Epithelial cell of proximal tubule (primary cell): ENCODE measurements at regions not wholly inside any gene's neighbourhood (a gene's known extent, or its start where the extent isn't known, plus 50 kb on each side); places are given as distances from the start of the nearest gene placed in this dataset.
"Not testable (repeated sequence)": the region's sequence is repeated elsewhere in the genome, so short reads cannot be mapped to it uniquely, and the experiment has no call there.

Experiments
- DNase-seq: peaks from one replicate; pipeline ENCODE4 v3.0.0-alpha.2; 2011; ENCODE audit warnings: low read depth
- H3K4me3 ChIP-seq: 2 replicates; pipeline ENCODE4 v1.5.1; 2011; ENCODE audit warnings: low read depth, mild to moderate bottlenecking, low read length
- TF ChIP-seq, protein P1 (sequence below): conservative IDR thresholded peaks from 2 replicates; pipeline ENCODE4 v1.5.1; 2012; ENCODE audit warnings: low read depth, mild to moderate bottlenecking, low read length

DNA sequence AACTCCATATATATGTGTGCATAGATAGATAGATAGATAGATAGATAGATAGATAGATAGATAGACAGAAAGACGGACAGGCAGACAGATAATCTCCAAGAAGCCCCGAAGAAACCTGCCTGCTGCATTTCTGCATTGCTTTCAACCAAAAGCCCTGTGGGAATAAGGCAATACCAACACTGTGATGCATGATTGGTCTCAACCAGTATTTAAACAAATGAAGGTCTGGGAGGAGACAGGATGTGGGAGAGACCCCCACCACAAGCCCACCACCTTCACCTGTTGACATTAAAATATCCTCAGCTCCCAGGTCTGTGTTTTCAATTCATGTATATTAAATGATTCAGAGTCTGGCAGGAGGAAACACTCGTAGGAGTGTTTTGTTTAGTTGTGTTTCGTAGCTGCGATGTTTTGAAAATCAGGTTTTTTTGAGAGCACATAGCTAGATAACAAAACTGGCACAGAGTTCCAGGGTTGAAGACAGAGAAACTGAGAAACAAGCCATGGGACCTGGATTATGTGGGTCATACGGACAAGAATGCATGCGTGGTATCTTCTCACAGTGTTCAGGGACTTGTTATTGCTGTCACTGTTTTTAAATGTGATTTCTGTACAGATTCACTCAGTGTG is 200.7 kb upstream of the AHR start:
- no peak for DNase-seq
- no peak overlapping the region for H3K4me3 ChIP-seq
- TF ChIP-seq, protein P1, sequence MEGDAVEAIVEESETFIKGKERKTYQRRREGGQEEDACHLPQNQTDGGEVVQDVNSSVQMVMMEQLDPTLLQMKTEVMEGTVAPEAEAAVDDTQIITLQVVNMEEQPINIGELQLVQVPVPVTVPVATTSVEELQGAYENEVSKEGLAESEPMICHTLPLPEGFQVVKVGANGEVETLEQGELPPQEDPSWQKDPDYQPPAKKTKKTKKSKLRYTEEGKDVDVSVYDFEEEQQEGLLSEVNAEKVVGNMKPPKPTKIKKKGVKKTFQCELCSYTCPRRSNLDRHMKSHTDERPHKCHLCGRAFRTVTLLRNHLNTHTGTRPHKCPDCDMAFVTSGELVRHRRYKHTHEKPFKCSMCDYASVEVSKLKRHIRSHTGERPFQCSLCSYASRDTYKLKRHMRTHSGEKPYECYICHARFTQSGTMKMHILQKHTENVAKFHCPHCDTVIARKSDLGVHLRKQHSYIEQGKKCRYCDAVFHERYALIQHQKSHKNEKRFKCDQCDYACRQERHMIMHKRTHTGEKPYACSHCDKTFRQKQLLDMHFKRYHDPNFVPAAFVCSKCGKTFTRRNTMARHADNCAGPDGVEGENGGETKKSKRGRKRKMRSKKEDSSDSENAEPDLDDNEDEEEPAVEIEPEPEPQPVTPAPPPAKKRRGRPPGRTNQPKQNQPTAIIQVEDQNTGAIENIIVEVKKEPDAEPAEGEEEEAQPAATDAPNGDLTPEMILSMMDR = no peak

DNA sequence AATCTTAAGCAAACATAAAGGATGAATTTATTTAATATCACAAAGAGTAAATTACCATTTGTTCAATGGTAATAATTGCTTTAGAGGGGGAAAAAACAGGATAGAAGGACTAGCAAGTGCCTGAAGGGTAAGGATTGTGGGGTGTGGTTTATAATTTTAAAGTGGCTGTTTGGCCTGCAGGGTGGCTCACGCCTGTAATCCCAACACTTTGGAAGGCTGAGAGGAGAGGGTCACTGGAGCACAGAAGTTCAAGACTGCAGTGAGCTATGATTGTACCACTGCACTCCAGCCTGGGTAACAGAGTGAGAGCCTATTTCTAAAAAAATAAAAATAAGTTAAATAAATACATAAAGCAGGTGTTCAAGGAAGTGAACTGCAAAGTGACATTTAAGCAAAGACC is 199.9 kb upstream of the AHR start:
- TF ChIP-seq, protein P1 = no peak
- DNase-seq = no peak
- no peak overlapping the region for H3K4me3 ChIP-seq

DNA sequence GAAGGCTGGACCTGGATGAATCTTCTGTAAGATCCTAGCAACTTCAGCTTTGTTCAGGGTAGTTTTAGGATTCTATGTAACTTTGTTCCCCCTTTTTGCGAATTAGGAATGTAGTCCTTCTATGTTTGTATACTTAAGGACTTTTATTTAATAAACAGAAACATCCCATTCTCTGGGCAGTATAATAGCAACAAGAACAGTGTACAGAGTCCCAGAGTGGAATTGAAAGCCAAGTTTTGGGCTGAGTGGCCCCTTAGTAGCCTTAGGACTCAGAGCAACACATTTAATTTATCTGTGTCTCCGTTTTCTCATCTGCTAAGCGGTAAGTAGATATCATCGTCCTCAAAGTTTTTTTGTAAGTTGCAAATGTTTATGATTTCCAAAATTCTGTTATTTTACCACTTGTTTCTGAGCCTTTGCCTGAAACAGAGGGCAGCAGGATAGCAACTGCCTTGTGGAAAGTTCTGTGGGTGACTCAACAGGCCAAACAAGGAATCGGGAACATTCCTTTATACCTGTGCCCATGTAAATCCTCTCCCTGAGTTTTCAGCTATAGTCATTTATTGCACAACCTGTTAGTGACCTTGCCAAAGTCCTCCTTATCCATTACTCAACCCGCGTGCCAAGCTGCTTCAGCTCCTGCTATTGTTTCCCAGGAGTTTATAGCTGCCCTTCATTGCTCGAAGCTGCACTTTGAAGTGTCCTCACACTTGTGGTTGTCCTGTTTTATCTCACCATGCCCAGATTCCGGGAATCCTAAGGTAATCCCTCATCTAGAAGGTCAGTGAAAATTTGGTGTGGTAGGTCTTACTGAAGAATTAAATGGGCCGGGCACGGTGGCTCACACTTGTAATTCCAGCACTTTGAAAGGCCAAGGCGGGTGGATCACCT is 199.1 kb upstream of the AHR start:
- DNase-seq = peak; percentile 72
- H3K4me3 ChIP-seq = no peak overlapping the region
- TF ChIP-seq, protein P1 = no peak

DNA sequence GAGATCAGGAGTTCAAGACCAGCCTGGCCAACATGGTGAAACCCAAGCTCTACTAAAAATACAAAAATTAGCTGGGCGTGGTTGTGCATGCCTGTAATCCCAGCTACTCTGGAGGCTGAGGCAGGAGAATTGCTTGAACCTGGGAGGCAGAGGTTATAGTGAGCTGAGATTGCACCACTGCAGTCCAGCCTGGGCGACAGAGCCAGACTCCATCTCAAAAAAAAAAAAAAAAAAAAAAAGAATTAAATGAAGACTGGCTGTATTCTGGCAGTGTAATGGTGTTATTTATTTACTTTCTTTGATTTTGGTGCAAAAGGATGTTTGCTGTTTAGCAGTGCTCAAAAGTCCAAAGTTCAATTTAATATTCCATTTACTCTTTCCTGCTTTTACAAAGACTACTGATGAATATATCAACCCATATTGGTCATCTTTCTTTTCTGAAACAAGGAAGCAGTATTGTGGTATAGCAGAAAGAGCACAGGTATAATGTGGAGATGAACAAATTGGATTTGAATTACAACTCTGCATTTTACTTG is 198.4 kb upstream of the AHR start:
- H3K4me3 ChIP-seq, DNase-seq: not testable (repeated sequence)

DNA sequence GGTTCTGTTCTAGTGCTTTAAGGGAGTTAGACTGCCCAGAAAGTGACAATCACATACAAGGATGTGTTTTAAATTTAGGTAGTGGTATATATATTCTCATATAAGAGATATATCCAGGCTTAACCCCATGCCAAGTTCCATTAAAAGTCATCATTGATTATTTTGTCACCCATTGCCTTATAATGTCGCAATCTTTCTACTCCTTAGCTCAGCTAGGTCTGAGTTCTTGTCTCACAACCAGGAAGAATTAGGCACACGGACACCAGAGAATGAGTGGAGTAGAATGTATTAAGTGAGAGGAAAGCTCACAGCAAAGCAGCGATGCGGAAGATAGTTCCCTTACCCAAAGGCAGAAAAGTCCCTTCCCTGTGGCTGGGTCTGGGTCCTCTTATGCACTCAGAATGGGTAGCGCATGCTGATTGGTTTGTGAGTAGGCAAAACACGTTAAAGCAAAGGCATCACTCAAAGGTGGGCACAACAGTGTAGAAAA is 197.2 kb upstream of the AHR start:
- DNase-seq = no peak
- no peak overlapping the region for H3K4me3 ChIP-seq
- TF ChIP-seq, protein P1 = no peak

DNA sequence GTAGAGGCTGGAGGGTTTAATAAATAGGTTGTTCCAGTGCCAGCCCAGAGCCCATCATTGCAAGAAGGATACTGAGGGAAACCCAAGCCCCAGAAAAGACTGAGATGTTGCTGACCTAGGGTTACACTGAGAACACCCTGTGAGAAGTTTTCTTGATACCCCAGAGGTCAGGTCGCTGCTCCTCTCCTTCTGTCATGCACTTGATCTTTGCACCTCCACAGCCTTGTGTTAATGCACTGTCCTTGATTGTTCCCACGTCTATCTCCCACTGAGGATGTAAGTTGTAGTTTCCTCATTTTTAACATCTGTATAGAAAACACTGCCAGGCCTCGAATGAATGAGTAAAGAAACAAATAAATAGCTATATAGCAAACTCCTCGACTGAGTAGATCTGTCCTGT is 195.3 kb upstream of the AHR start:
- DNase-seq = no peak
- H3K4me3 ChIP-seq = no peak overlapping the region
- TF ChIP-seq, protein P1 = no peak

DNA sequence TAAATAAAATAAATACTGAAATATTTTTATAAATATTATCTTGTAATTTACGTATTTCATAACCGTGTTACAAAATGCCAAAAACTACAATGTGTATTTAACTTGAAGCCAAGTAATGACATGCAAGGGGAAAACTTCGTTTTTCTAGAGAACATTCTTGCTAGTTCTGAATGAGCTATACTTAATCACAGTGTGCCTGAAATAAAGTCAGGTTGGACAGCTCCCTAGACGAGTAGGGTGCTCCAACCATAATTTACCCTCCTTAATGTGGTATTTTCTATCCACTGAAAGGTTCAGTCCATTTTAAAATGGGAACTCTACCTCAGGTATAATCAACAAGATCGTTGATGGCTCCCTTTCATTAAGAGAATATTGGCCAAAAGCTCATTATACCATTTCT is 194.5 kb upstream of the AHR start:
- no peak for DNase-seq
- TF ChIP-seq, protein P1 = no peak

More for the DNA sequence above, 194.5 kb upstream of the AHR start:
- no peak overlapping the region for H3K4me3 ChIP-seq
